CD14-positive monocyte (primary cell): ENCODE measurements at regions not wholly inside any gene's neighbourhood (a gene's known extent, or its start where the extent isn't known, plus 50 kb on each side); places are given as distances from the start of the nearest gene placed in this dataset.

Experiments used
- DNase-seq, 3 donors: peaks; one replicate each; pipeline ENCODE4 v3.0.0-alpha.2; 2011 to 2022
- H2AFZ ChIP-seq: 2 replicates; pipeline ENCODE4 v1.6.0; 2012; ENCODE audit warnings: mild to moderate bottlenecking, low read depth, low read length, inconsistent platforms; ENCODE audit not compliant: insufficient read depth, poor library complexity, severe bottlenecking
- H3K27ac ChIP-seq, 2 donors: 1 replicate in 1 of 2; 2 replicates in 1 of 2; pipeline ENCODE4 v1.5.1; 2012 to 2013; ENCODE audit warnings: low read length in 2 of 2, control low read depth in 1 of 2, inconsistent platforms in 1 of 2, low read depth in 1 of 2, mild to moderate bottlenecking in 1 of 2
- H3K27me3 ChIP-seq, 2 donors: one replicate each; pipeline versions ENCODE4 v1.6.0 to v1.6.1; 2011 to 2013; ENCODE audit warnings: low read length in 2 of 2; ENCODE audit not compliant: control insufficient read depth in 2 of 2, insufficient read depth in 2 of 2
- H3K36me3 ChIP-seq, 2 donors: replicated peaks in 1 of 2; 1 replicate in 1 of 2; 2 replicates in 1 of 2; pipeline versions ENCODE4 v1.5.1 to v1.6.1; 2012 to 2013; ENCODE audit warnings: low read length in 2 of 2, control low read depth in 1 of 2, inconsistent platforms in 1 of 2, mild to moderate bottlenecking in 1 of 2; ENCODE audit not compliant: insufficient read depth in 2 of 2, control insufficient read depth in 1 of 2
- H3K4me1 ChIP-seq, 2 donors: 1 replicate in 1 of 2; 2 replicates in 1 of 2; pipeline versions ENCODE4 v1.5.1 to v1.6.1; 2012 to 2013; ENCODE audit warnings: low read length in 2 of 2, control low read depth in 1 of 2, inconsistent platforms in 1 of 2, mild to moderate bottlenecking in 1 of 2, moderate library complexity in 1 of 2; ENCODE audit not compliant: insufficient read depth in 2 of 2, control insufficient read depth in 1 of 2
- H3K4me2 ChIP-seq: replicated peaks from 2 replicates; pipeline ENCODE3; 2012; ENCODE audit warnings: low read length, moderate library complexity, mild to moderate bottlenecking; ENCODE audit not compliant: poor library complexity, severe bottlenecking; ENCODE audit errors: extremely low read depth
- H3K4me3 ChIP-seq, 3 experiments: fragments of 200-600 bp in 1 of 3; sonication (generic) in 1 of 3; replicated peaks in 1 of 3; 1 replicate in 2 of 3; 2 replicates in 1 of 3; pipeline ENCODE4 v1.5.1; 2011 to 2013; ENCODE audit warnings: low read length in 3 of 3, mild to moderate bottlenecking in 3 of 3, control low read depth in 2 of 3, low read depth in 2 of 3, inconsistent platforms in 1 of 3, moderate library complexity in 1 of 3
- H3K79me2 ChIP-seq: 2 replicates; pipeline ENCODE4 v1.6.0; 2012; ENCODE audit warnings: mild to moderate bottlenecking, control low read depth, inconsistent platforms, low read length, moderate library complexity; ENCODE audit not compliant: insufficient read depth
- H3K9ac ChIP-seq: 2 replicates; pipeline ENCODE4 v1.6.0; 2017; ENCODE audit warnings: low read length, mild to moderate bottlenecking; ENCODE audit not compliant: insufficient read depth, poor library complexity, severe bottlenecking
- H3K9me3 ChIP-seq, 2 donors: replicated peaks in 1 of 2; 1 replicate in 1 of 2; 2 replicates in 1 of 2; pipeline versions ENCODE4 v1.5.1 to v1.6.1; 2012 to 2013; ENCODE audit warnings: low read length in 2 of 2, control low read depth in 1 of 2; ENCODE audit not compliant: control insufficient read depth in 1 of 2, insufficient read depth in 1 of 2
- H4K20me1 ChIP-seq: 2 replicates; pipeline ENCODE4 v1.6.0; 2012; ENCODE audit warnings: mild to moderate bottlenecking, low read length, control low read depth, moderate library complexity; ENCODE audit not compliant: insufficient read depth
- H3K27ac Mint-ChIP-seq, 7 donors: one replicate each; pipeline ENCODE4 v1.8.0; 2020; ENCODE audit warnings: mild to moderate bottlenecking in 7 of 7, mixed read lengths in 7 of 7, moderate library complexity in 6 of 7, inconsistent platforms in 2 of 7
- H3K27me3 Mint-ChIP-seq, 3 donors: one replicate each; pipeline ENCODE4 v1.8.0; 2021 to 2022; ENCODE audit warnings: low read depth in 3 of 3, mild to moderate bottlenecking in 3 of 3, mixed read lengths in 3 of 3, moderate library complexity in 3 of 3, inconsistent platforms in 1 of 3
- H3K36me3 Mint-ChIP-seq, 2 donors: one replicate each; pipeline ENCODE4 v1.8.0; 2020; ENCODE audit warnings: mixed read lengths in 2 of 2, inconsistent platforms in 1 of 2, mild to moderate bottlenecking in 1 of 2
- H3K4me1 Mint-ChIP-seq: one replicate; pipeline ENCODE4 v1.8.0; 2020; ENCODE audit warnings: mild to moderate bottlenecking, mixed read lengths
- H3K4me3 Mint-ChIP-seq, 2 donors: one replicate each; pipeline ENCODE4 v1.8.0; 2020; ENCODE audit warnings: mild to moderate bottlenecking in 2 of 2, mixed read lengths in 2 of 2, moderate library complexity in 1 of 2
- H3K9me3 Mint-ChIP-seq, 7 donors: one replicate each; pipeline ENCODE4 v1.8.0; 2020 to 2022; ENCODE audit warnings: mixed read lengths in 7 of 7, mild to moderate bottlenecking in 6 of 7, moderate library complexity in 6 of 7, inconsistent platforms in 2 of 7
- WGBS: methylation state at CpG from one replicate; pipeline ENCODE4 v1.1.5; 2013; ENCODE audit warnings: missing lambda C conversion rate; ENCODE audit not compliant: insufficient coverage; 5-methylcytosine and 5-hydroxymethylcytosine counted together
- intact Hi-C, 2 donors: fragments of 100-400 bp; cut with micrococcal nuclease; formaldehyde crosslinking; loops; one replicate each; pipeline versions ENCODE4 v1.15.0 to v1.15.1; 2023
- TF ChIP-seq, protein P1 (sequence below): fragments of 200-600 bp; IDR thresholded peaks from one replicate; pipeline ENCODE4 v1.8.0; 2022; ENCODE audit warnings: antibody characterized with exemption, mild to moderate bottlenecking

- no peaks in the 10 kb centered on the region for H3K27me3 ChIP-seq
- H3K9me3 ChIP-seq = no peaks in the 10 kb centered on the region
- H3K27ac ChIP-seq = no peak overlapping the region
- H3K9ac ChIP-seq = no peak overlapping the region
- intact Hi-C loops = no loop called here
- H3K79me2 ChIP-seq = peaks cover 69% of the 10 kb centered on the region
- H3K4me3 ChIP-seq = no peak overlapping the region
- TF ChIP-seq, protein P1, sequence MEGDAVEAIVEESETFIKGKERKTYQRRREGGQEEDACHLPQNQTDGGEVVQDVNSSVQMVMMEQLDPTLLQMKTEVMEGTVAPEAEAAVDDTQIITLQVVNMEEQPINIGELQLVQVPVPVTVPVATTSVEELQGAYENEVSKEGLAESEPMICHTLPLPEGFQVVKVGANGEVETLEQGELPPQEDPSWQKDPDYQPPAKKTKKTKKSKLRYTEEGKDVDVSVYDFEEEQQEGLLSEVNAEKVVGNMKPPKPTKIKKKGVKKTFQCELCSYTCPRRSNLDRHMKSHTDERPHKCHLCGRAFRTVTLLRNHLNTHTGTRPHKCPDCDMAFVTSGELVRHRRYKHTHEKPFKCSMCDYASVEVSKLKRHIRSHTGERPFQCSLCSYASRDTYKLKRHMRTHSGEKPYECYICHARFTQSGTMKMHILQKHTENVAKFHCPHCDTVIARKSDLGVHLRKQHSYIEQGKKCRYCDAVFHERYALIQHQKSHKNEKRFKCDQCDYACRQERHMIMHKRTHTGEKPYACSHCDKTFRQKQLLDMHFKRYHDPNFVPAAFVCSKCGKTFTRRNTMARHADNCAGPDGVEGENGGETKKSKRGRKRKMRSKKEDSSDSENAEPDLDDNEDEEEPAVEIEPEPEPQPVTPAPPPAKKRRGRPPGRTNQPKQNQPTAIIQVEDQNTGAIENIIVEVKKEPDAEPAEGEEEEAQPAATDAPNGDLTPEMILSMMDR = no peak
- H3K36me3 ChIP-seq = no peaks in the 10 kb centered on the region
- H4K20me1 ChIP-seq = peaks cover 12% of the 10 kb centered on the region
- peaks cover 11 to 16% of the 10 kb centered on the region in 2 donors for H3K4me1 ChIP-seq
- H3K36me3 Mint-ChIP-seq = peaks cover 2 to 5% of the 10 kb centered on the region in 2 donors
- DNase-seq = no peak
- peaks cover 0 to 3% (median 0%) of the 10 kb centered on the region in 7 donors for H3K9me3 Mint-ChIP-seq
- H3K4me3 Mint-ChIP-seq = no peak overlapping the region
- peaks cover 27% of the 10 kb centered on the region for H3K4me1 Mint-ChIP-seq
- H3K27ac Mint-ChIP-seq = no peak overlapping the region
- H3K27me3 Mint-ChIP-seq = no peaks in the 10 kb centered on the region
- 100% methylated on average over 1 of the region's 4 CpGs for WGBS
- no peak overlapping the region for H3K4me2 ChIP-seq
- H2AFZ ChIP-seq = no peak overlapping the region
These were observed 60.2 kb downstream of the NIBAN1 start for GRCh38 chr1:184914149-184914548.

DNA sequence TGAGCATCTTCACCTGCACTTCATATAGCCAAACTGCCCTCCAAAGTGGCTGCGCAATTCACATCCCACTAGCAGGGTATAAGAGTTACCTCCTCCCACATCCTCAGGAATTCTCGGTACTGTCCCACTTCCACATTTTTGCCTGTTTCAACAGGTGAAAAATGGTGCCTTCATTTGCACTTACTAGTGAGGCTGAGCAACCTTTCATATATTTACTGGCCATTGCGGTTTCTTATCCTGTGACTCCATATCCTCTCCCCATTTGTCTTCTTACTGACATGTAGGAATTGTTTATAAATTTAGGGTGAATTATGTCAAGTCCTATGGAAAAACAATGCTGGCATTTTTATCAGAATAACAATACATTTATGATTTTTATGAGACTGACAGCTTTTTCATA lies 61.9 kb downstream of the NIBAN1 start:
- TF ChIP-seq, protein P1 = no peak
- WGBS = 70% methylated on average over 1 of the region's 3 CpGs
- H3K27ac Mint-ChIP-seq = no peak overlapping the region
- Histone ChIP-seq H3K4me3 (no peak overlapping the region), H4K20me1 (peaks cover 12% of the 10 kb centered on the region), H3K27ac (no peak overlapping the region), H3K9ac (no peak overlapping the region), H2AFZ (no peak overlapping the region), H3K27me3 (no peaks in the 10 kb centered on the region), H3K79me2 (peaks cover 68% of the 10 kb centered on the region), H3K4me2 (no peak overlapping the region), H3K36me3 (no peaks in the 10 kb centered on the region), H3K4me1 (peaks cover 0 to 5% of the 10 kb centered on the region in 2 donors), H3K9me3 (no peaks in the 10 kb centered on the region)
- H3K4me3 Mint-ChIP-seq = no peak overlapping the region
- intact Hi-C loops = no loop called here
- peaks cover 11% of the 10 kb centered on the region for H3K4me1 Mint-ChIP-seq
- no peak for DNase-seq
- no peaks in the 10 kb centered on the region for H3K27me3 Mint-ChIP-seq
- peaks cover 4 to 5% of the 10 kb centered on the region in 2 donors for H3K36me3 Mint-ChIP-seq
- peaks cover 0 to 3% (median 0%) of the 10 kb centered on the region in 7 donors for H3K9me3 Mint-ChIP-seq
